NT2/D1 (cell line): ENCODE measurements at regions not wholly inside any gene's neighbourhood (a gene's known extent, or its start where the extent isn't known, plus 50 kb on each side); places are given as distances from the start of the nearest gene placed in this dataset.

Source experiments
- SUZ12 ChIP-seq: IDR thresholded peaks from 2 replicates; pipeline ENCODE4 v1.6.1; 2011; ENCODE audit not compliant: insufficient read length, insufficient read depth; ENCODE audit errors: extremely low read depth
- YY1 ChIP-seq: IDR thresholded peaks from 2 replicates; pipeline ENCODE4 v1.6.1; 2011; ENCODE audit not compliant: insufficient read length, insufficient read depth
- ZNF274 ChIP-seq: IDR thresholded peaks from 2 replicates; pipeline ENCODE4 v1.6.1; 2011; ENCODE audit warnings: mild to moderate bottlenecking, low read depth, low read length

GRCh38 chr17:71158437-71158836, 962.4 kb upstream of the SOX9 start:
- no peak for TF ChIP-seq ZNF274
- TF ChIP-seq SUZ12: no peak
- no peak for TF ChIP-seq YY1
